H9 (cell line): ENCODE measurements at regions not wholly inside any gene's neighbourhood (a gene's known extent, or its start where the extent isn't known, plus 50 kb on each side); places are given as distances from the start of the nearest gene placed in this dataset.

Experiments used
- DNase-seq: peaks from one replicate; pipeline ENCODE4 v3.0.0-alpha.2; 2017
- H2AFZ ChIP-seq: one replicate; pipeline ENCODE4 v1.6.1; 2013; ENCODE audit warnings: mild to moderate bottlenecking, low read length, control low read depth, moderate library complexity
- H2AK5ac ChIP-seq: 2 replicates; pipeline ENCODE4 v1.6.1; 2013; ENCODE audit warnings: low read length, control low read depth, mixed read lengths; ENCODE audit not compliant: insufficient read length
- H2BK120ac ChIP-seq: one replicate; pipeline ENCODE4 v1.6.1; 2013; ENCODE audit warnings: low read depth, mild to moderate bottlenecking, low read length, control low read depth, inconsistent platforms; ENCODE audit not compliant: poor library complexity, severe bottlenecking
- H2BK12ac ChIP-seq: 2 replicates; pipeline ENCODE4 v1.6.1; 2013; ENCODE audit warnings: low read length, control low read depth, mixed read lengths, low read depth; ENCODE audit not compliant: insufficient read length
- H2BK15ac ChIP-seq: 2 replicates; pipeline ENCODE4 v1.6.1; 2013; ENCODE audit warnings: low read depth, low read length, control low read depth
- H2BK20ac ChIP-seq: one replicate; pipeline ENCODE4 v1.6.1; 2013; ENCODE audit warnings: low read depth, mild to moderate bottlenecking, low read length, control low read depth, inconsistent platforms; ENCODE audit not compliant: poor library complexity, severe bottlenecking
- H2BK5ac ChIP-seq: 2 replicates; pipeline ENCODE4 v1.6.1; 2013; ENCODE audit warnings: low read length, control low read depth, mixed read lengths; ENCODE audit not compliant: insufficient read length
- H3K14ac ChIP-seq: 2 replicates; pipeline ENCODE4 v1.6.1; 2013; ENCODE audit warnings: low read length, control low read depth; ENCODE audit not compliant: insufficient read depth
- H3K18ac ChIP-seq: 2 replicates; pipeline ENCODE4 v1.6.1; 2013; ENCODE audit warnings: low read depth, mild to moderate bottlenecking, mixed read lengths, low read length, control low read depth; ENCODE audit not compliant: insufficient read length
- H3K23ac ChIP-seq: 2 replicates; pipeline ENCODE4 v1.6.1; 2013; ENCODE audit warnings: low read length, control low read depth, mixed read lengths, low read depth; ENCODE audit not compliant: insufficient read length
- H3K23me2 ChIP-seq: 2 replicates; pipeline ENCODE4 v1.6.1; 2013; ENCODE audit warnings: low read depth, mild to moderate bottlenecking, mixed read lengths, low read length, control low read depth; ENCODE audit not compliant: insufficient read length, poor library complexity, severe bottlenecking
- H3K27ac ChIP-seq: 2 replicates; pipeline ENCODE4 v1.5.1; 2013; ENCODE audit warnings: low read length, control low read depth, mixed read lengths, low read depth; ENCODE audit not compliant: insufficient read length
- H3K27me3 ChIP-seq: 2 replicates; pipeline ENCODE4 v1.6.1; 2013; ENCODE audit warnings: low read length, control low read depth, inconsistent platforms; ENCODE audit not compliant: insufficient read depth
- H3K4ac ChIP-seq: 2 replicates; pipeline ENCODE4 v1.6.1; 2013; ENCODE audit warnings: low read depth, mild to moderate bottlenecking, control low read depth, inconsistent platforms, low read length, moderate library complexity
- H3K4me1 ChIP-seq: 2 replicates; pipeline ENCODE4 v1.6.1; 2013; ENCODE audit warnings: low read length, control low read depth, inconsistent platforms; ENCODE audit not compliant: insufficient read depth
- H3K4me2 ChIP-seq: 2 replicates; pipeline ENCODE4 v1.6.1; 2013; ENCODE audit warnings: low read length, control low read depth, mixed read lengths; ENCODE audit not compliant: insufficient read length, insufficient read depth
- H3K56ac ChIP-seq: 2 replicates; pipeline ENCODE4 v1.6.1; 2013; ENCODE audit warnings: low read depth, mild to moderate bottlenecking, mixed read lengths, low read length, control low read depth; ENCODE audit not compliant: insufficient read length
- H3K79me1 ChIP-seq: 2 replicates; pipeline ENCODE4 v1.6.1; 2013; ENCODE audit warnings: low read depth, mild to moderate bottlenecking, moderate library complexity, low read length, control low read depth, inconsistent platforms; ENCODE audit not compliant: insufficient read depth, poor library complexity, severe bottlenecking
- H3K79me2 ChIP-seq: 2 replicates; pipeline ENCODE4 v1.6.1; 2013; ENCODE audit warnings: low read length, control low read depth, inconsistent platforms; ENCODE audit not compliant: insufficient read depth
- H3K9ac ChIP-seq: 2 replicates; pipeline ENCODE4 v1.6.1; 2013; ENCODE audit warnings: low read length, control low read depth, mixed read lengths; ENCODE audit not compliant: insufficient read length; ENCODE audit errors: extremely low read depth
- H3K9me3 ChIP-seq: one replicate; pipeline ENCODE4 v1.6.1; 2013; ENCODE audit warnings: low read depth, low read length, inconsistent platforms; ENCODE audit not compliant: control insufficient read depth
- H3T11ph ChIP-seq: one replicate; pipeline ENCODE4 v1.6.1; 2013; ENCODE audit warnings: mild to moderate bottlenecking, low read length, control low read depth, inconsistent platforms
- H4K20me1 ChIP-seq: one replicate; pipeline ENCODE4 v1.6.1; 2013; ENCODE audit not compliant: control insufficient read depth, insufficient read length, insufficient read depth
- H4K5ac ChIP-seq: 2 replicates; pipeline ENCODE4 v1.6.1; 2013; ENCODE audit warnings: low read depth, mild to moderate bottlenecking, mixed read lengths, low read length, control low read depth; ENCODE audit not compliant: insufficient read length
- H4K8ac ChIP-seq: replicated peaks from 2 replicates; pipeline ENCODE4 v1.6.1; 2013; ENCODE audit warnings: low read length, control low read depth, mixed read lengths, low read depth; ENCODE audit not compliant: insufficient read length
- H4K91ac ChIP-seq: 2 replicates; pipeline ENCODE4 v1.6.1; 2013; ENCODE audit warnings: low read depth, mild to moderate bottlenecking, moderate library complexity, mixed read lengths, low read length, control low read depth; ENCODE audit not compliant: insufficient read length
- H3K27ac Mint-ChIP-seq, 3 experiments: 2 replicates in 2 of 3; 3 replicates in 1 of 3; pipeline ENCODE4 v1.8.0; 2020 to 2021; ENCODE audit warnings: mixed read lengths in 3 of 3, mild to moderate bottlenecking in 1 of 3, moderate library complexity in 1 of 3
- H3K27me3 Mint-ChIP-seq: 2 replicates; pipeline ENCODE4 v1.8.0; 2021; ENCODE audit warnings: low read depth, mild to moderate bottlenecking, moderate library complexity, mixed read lengths
- H3K36me3 Mint-ChIP-seq, 3 experiments: 2 replicates in 2 of 3; 3 replicates in 1 of 3; pipeline ENCODE4 v1.8.0; 2020 to 2021; ENCODE audit warnings: low read depth in 3 of 3, mixed read lengths in 3 of 3; ENCODE audit not compliant: insufficient read depth in 1 of 3
- H3K4me1 Mint-ChIP-seq, 2 experiments: 2 replicates each; pipeline ENCODE4 v1.8.0; 2020; ENCODE audit warnings: mixed read lengths in 2 of 2
- H3K4me3 Mint-ChIP-seq, 2 experiments: 2 replicates in 1 of 2; 3 replicates in 1 of 2; pipeline ENCODE4 v1.8.0; 2020 to 2021; ENCODE audit warnings: mild to moderate bottlenecking in 2 of 2, mixed read lengths in 2 of 2, moderate library complexity in 1 of 2
- H3K9me3 Mint-ChIP-seq, 2 experiments: 2 replicates in 1 of 2; 3 replicates in 1 of 2; pipeline ENCODE4 v1.8.0; 2020; ENCODE audit warnings: mild to moderate bottlenecking in 2 of 2, mixed read lengths in 2 of 2, moderate library complexity in 1 of 2
- CTCF ChIP-seq: fragments of 200-600 bp; sonication (generic); conservative IDR thresholded peaks from 3 replicates; pipeline ENCODE4 v1.8.0; 2021; ENCODE audit warnings: antibody characterized with exemption, mild to moderate bottlenecking
- WGBS: extraction: QIAGEN DNeasy Blood & Tissue Kit; methylation state at CpG from one replicate; pipeline ENCODE4 v1.1.7; 2013; ENCODE audit warnings: missing lambda C conversion rate, low lambda C conversion rate, mixed read lengths; ENCODE audit not compliant: insufficient read length; ENCODE audit errors: extremely low coverage; 5-methylcytosine and 5-hydroxymethylcytosine counted together

GRCh38 chr12:84355561-84355960, 557.0 kb downstream of the SLC6A15 start:
- H3K14ac ChIP-seq, result no peak overlapping the region
- H3K4me2 ChIP-seq, result no peak overlapping the region
- no peak for DNase-seq
- H3K36me3 Mint-ChIP-seq, result no peaks in the 10 kb centered on the region
- H3K4me1 Mint-ChIP-seq, result 0 out of 4 replicates have a peak, but pooled peaks cover 0 to 2% of the 10 kb centered on the region in 2 experiments
- H3T11ph ChIP-seq, result no peak overlapping the region
- H2BK15ac ChIP-seq, result no peak overlapping the region
- no peak overlapping the region for H3K18ac ChIP-seq
- no peak overlapping the region for H3K27ac Mint-ChIP-seq
- H3K4ac ChIP-seq, result no peak overlapping the region
- no peak overlapping the region for H2BK5ac ChIP-seq
- no peak overlapping the region for H2AFZ ChIP-seq
- H3K27ac ChIP-seq, result no peak overlapping the region
- TF ChIP-seq CTCF, result no peak
- H3K79me1 ChIP-seq, result no peaks in the 10 kb centered on the region
- H3K23ac ChIP-seq, result no peak overlapping the region
- no peak overlapping the region for H4K5ac ChIP-seq
- no peaks in the 10 kb centered on the region for H3K4me1 ChIP-seq
- no peak overlapping the region for H2BK20ac ChIP-seq
- H2BK12ac ChIP-seq, result no peak overlapping the region
- no peaks in the 10 kb centered on the region for H3K27me3 ChIP-seq
- no CpG with 5 or more reads among the region's 6 CpGs for WGBS
- no peak overlapping the region for H4K8ac ChIP-seq
- no peak overlapping the region for H4K91ac ChIP-seq
- H2BK120ac ChIP-seq, result no peak overlapping the region
- no peak overlapping the region for H3K9ac ChIP-seq
- no peaks in the 10 kb centered on the region; a peak in 1 of 5 replicates for H3K9me3 Mint-ChIP-seq
- H3K27me3 Mint-ChIP-seq, result no peaks in the 10 kb centered on the region
- H3K23me2 ChIP-seq, result no peaks in the 10 kb centered on the region
- H3K4me3 Mint-ChIP-seq, result no peak overlapping the region
- no peaks in the 10 kb centered on the region for H3K9me3 ChIP-seq
- H2AK5ac ChIP-seq, result no peak overlapping the region
- H3K56ac ChIP-seq, result no peak overlapping the region
- no peaks in the 10 kb centered on the region for H3K79me2 ChIP-seq
- H4K20me1 ChIP-seq, result no peaks in the 10 kb centered on the region
